ENCODE measurements at regions not wholly inside any gene's neighbourhood (a gene's known extent, or its start where the extent isn't known, plus 50 kb on each side); places are given as distances from the start of the nearest gene placed in this dataset.

DNA sequence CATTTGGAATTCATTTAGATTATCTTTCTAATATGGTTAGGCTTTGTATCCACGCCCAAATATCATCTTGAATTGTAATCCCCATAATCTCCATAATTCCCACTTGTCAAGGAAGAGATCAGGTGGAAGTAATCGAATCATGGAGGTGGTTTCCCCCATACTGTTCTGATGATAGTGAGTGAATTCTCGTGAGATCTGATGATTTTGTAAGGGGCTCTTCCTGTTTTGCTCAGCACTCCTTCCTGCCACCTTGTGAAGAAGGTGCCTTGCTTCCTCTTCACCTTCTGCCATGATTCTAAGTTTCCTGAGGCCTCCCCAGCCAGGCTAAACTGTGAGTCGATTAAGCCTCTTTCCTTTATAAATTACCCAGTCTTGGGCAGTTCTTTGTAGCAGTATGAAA lies 527.5 kb upstream of the ARRDC3 start:
- no peaks in the 10 kb centered on the region for H3K9me3 ChIP-seq (ENCODE audit: low read length)
- H3K4me1 ChIP-seq (ENCODE audit: insufficient read depth, low read length, poor library complexity, severe bottlenecking) = no peaks in the 10 kb centered on the region
- no peaks in the 10 kb centered on the region for H3K79me2 ChIP-seq (ENCODE audit: insufficient read depth, low read depth, low read length)
- H4K20me1 ChIP-seq (ENCODE audit: insufficient read depth, low read length) = no peaks in the 10 kb centered on the region
- TF ChIP-seq EZH2phosphoT487 (IDR thresholded peaks at IDR 0.05; ENCODE audit: borderline replicate concordance, low read depth, low read length) = no peak
- TF ChIP-seq, protein P1, sequence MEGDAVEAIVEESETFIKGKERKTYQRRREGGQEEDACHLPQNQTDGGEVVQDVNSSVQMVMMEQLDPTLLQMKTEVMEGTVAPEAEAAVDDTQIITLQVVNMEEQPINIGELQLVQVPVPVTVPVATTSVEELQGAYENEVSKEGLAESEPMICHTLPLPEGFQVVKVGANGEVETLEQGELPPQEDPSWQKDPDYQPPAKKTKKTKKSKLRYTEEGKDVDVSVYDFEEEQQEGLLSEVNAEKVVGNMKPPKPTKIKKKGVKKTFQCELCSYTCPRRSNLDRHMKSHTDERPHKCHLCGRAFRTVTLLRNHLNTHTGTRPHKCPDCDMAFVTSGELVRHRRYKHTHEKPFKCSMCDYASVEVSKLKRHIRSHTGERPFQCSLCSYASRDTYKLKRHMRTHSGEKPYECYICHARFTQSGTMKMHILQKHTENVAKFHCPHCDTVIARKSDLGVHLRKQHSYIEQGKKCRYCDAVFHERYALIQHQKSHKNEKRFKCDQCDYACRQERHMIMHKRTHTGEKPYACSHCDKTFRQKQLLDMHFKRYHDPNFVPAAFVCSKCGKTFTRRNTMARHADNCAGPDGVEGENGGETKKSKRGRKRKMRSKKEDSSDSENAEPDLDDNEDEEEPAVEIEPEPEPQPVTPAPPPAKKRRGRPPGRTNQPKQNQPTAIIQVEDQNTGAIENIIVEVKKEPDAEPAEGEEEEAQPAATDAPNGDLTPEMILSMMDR (conservative IDR thresholded peaks at IDR 0.05; ENCODE audit: low read length) = no peak
- no peak overlapping the region for H3K27ac ChIP-seq (ENCODE audit: low read depth, low read length, poor library complexity, severe bottlenecking)
- ChIA-PET CTCF (ENCODE audit: unreplicated experiment) (no interaction called here), POLR2A (interaction anchor here (0.7 kb wide), 1 partner anchor 907 kb away, joined by 3 read pairs; no protein-coding TSS in a partner anchor)
- no TSS peak for BruUV-seq (replicated peaks)
- no peaks in the 10 kb centered on the region for H3K9me2 ChIP-seq (ENCODE audit: insufficient read depth, low read length)
- intact Hi-C loops (cut with micrococcal nuclease; ENCODE audit: unreplicated experiment) = no loop called here
- H2AFZ ChIP-seq (ENCODE audit: low read length) = peak overlapping the region; percentile 91
- peak; percentile 42 for DNase-seq (ENCODE audit: low spot score)
- no peaks in the 10 kb centered on the region for H3K36me3 ChIP-seq (ENCODE audit: insufficient read depth, low read length)
- peak overlapping the region; percentile 26; the same call in 1 of the 2 replicates for H3K4me2 ChIP-seq (ENCODE audit: low read length)
- H3K4me3 ChIP-seq (ENCODE audit: low read depth, low read length, poor library complexity, severe bottlenecking) = peak overlapping the region; percentile 44

GRCh38 chr5:91910247-91910646 lies 527.1 kb upstream of the ARRDC3 start:
- POLR2A ChIA-PET = no interaction called here
- Histone ChIP-seq H3K79me2 (ENCODE audit: insufficient read depth, low read depth, low read length) (no peaks in the 10 kb centered on the region), H2AFZ (ENCODE audit: low read length) (peak overlapping the region; percentile 91), H4K20me1 (ENCODE audit: insufficient read depth, low read length) (no peaks in the 10 kb centered on the region), H3K4me2 (ENCODE audit: low read length) (peak overlapping the region; percentile 26; the same call in 1 of the 2 replicates), H3K9me2 (ENCODE audit: insufficient read depth, low read length) (no peaks in the 10 kb centered on the region), H3K36me3 (ENCODE audit: insufficient read depth, low read length) (no peaks in the 10 kb centered on the region), H3K9me3 (ENCODE audit: low read length) (no peaks in the 10 kb centered on the region), H3K4me1 (ENCODE audit: insufficient read depth, low read length, poor library complexity, severe bottlenecking) (no peaks in the 10 kb centered on the region), H3K27ac (ENCODE audit: low read depth, low read length, poor library complexity, severe bottlenecking) (no peak overlapping the region), H3K4me3 (ENCODE audit: low read depth, low read length, poor library complexity, severe bottlenecking) (peak overlapping the region; percentile 44)
- peak; percentile 4 for DNase-seq (ENCODE audit: low spot score)
- TF ChIP-seq EZH2phosphoT487 (IDR thresholded peaks at IDR 0.05; ENCODE audit: borderline replicate concordance, low read depth, low read length) = no peak
- TF ChIP-seq, protein P1 (conservative IDR thresholded peaks at IDR 0.05; ENCODE audit: low read length) = peak; percentile 65
- intact Hi-C loops (cut with micrococcal nuclease; ENCODE audit: unreplicated experiment) = no loop called here
- CTCF ChIA-PET (ENCODE audit: unreplicated experiment) = no interaction called here
- BruUV-seq (replicated peaks) = no TSS peak

DNA sequence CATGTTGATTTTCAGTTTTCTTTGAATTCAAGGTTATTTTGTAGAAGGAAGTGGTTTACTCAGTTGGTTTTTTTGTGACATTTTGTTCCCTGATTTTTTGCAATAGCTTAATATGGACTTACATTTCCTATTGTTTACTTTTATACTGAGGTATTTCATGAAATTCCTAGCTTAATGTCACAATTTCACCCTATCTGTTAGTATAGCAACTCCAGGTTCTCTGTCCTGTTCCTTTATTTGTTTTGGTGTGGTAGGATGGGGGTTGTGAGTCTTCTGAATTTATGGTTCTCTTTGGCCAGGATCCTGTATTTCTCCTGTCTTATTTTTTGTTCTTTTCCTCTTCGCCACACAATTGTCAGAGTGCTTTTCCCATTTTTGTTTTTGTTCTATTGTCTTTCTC lies 523.4 kb upstream of the ARRDC3 start:
- H3K4me2 ChIP-seq (ENCODE audit: low read length) = no peak overlapping the region
- BruUV-seq (replicated peaks) = no TSS peak
- H4K20me1 ChIP-seq (ENCODE audit: insufficient read depth, low read length) = no peaks in the 10 kb centered on the region
- ChIA-PET POLR2A (interaction anchor here (0.7 kb wide), 1 partner anchor 31 kb away, joined by 3 read pairs; no protein-coding TSS in a partner anchor), CTCF (ENCODE audit: unreplicated experiment) (no interaction called here)
- TF ChIP-seq, protein P1 (conservative IDR thresholded peaks at IDR 0.05; ENCODE audit: low read length) = no peak
- no peak for TF ChIP-seq EZH2phosphoT487 (IDR thresholded peaks at IDR 0.05; ENCODE audit: borderline replicate concordance, low read depth, low read length)
- intact Hi-C loops (cut with micrococcal nuclease; ENCODE audit: unreplicated experiment) = no loop called here
- H3K9me3 ChIP-seq (ENCODE audit: low read length) = no peaks in the 10 kb centered on the region
- no peak overlapping the region for H3K27ac ChIP-seq (ENCODE audit: low read depth, low read length, poor library complexity, severe bottlenecking)
- H3K4me1 ChIP-seq (ENCODE audit: insufficient read depth, low read length, poor library complexity, severe bottlenecking) = no peaks in the 10 kb centered on the region
- no peak overlapping the region for H2AFZ ChIP-seq (ENCODE audit: low read length)
- DNase-seq (ENCODE audit: low spot score) = no peak
- H3K79me2 ChIP-seq (ENCODE audit: insufficient read depth, low read depth, low read length) = no peaks in the 10 kb centered on the region
- H3K9me2 ChIP-seq (ENCODE audit: insufficient read depth, low read length) = no peaks in the 10 kb centered on the region
- H3K36me3 ChIP-seq (ENCODE audit: insufficient read depth, low read length) = no peaks in the 10 kb centered on the region
- H3K4me3 ChIP-seq (ENCODE audit: low read depth, low read length, poor library complexity, severe bottlenecking) = no peak overlapping the region

Data from OCI-LY7 (cell line).